Progenitor cell of endocrine pancreas (in vitro differentiated cells): ENCODE measurements at regions not wholly inside any gene's neighbourhood (a gene's known extent, or its start where the extent isn't known, plus 50 kb on each side); places are given as distances from the start of the nearest gene placed in this dataset.
"Not testable (repeated sequence)": the region's sequence is repeated elsewhere in the genome, so short reads cannot be mapped to it uniquely, and the experiment has no call there.

Experiments
- DNase-seq: peaks from one replicate; pipeline ENCODE4 v3.0.0; 2021; ENCODE audit warnings: low spot score; ENCODE audit not compliant: unreplicated experiment
- H3K27ac Mint-ChIP-seq: 2 replicates; pipeline ENCODE4 v1.8.0; 2021; ENCODE audit warnings: mild to moderate bottlenecking, moderate library complexity, mixed read lengths
- H3K27me3 Mint-ChIP-seq: 2 replicates; pipeline ENCODE4 v1.8.0; 2021; ENCODE audit warnings: mixed read lengths
- H3K36me3 Mint-ChIP-seq: 2 replicates; pipeline ENCODE4 v1.8.0; 2022; ENCODE audit warnings: mixed read lengths; ENCODE audit not compliant: insufficient read depth
- H3K4me1 Mint-ChIP-seq: 2 replicates; pipeline ENCODE4 v1.8.0; 2021; ENCODE audit warnings: low read depth, mixed read lengths
- H3K4me3 Mint-ChIP-seq: 2 replicates; pipeline ENCODE4 v1.8.0; 2021; ENCODE audit warnings: low read depth, mild to moderate bottlenecking, moderate library complexity, mixed read lengths
- H3K9me3 Mint-ChIP-seq: 2 replicates; pipeline ENCODE4 v1.8.0; 2021; ENCODE audit warnings: low read depth, mixed read lengths
- CTCF ChIP-seq: fragments of 200-600 bp; sonication (generic); IDR thresholded peaks from one replicate; pipeline ENCODE4 v1.5.0; 2021; ENCODE audit warnings: antibody characterized with exemption, mild to moderate bottlenecking; ENCODE audit not compliant: unreplicated experiment

- no peak overlapping the region for H3K4me3 Mint-ChIP-seq
- H3K36me3 Mint-ChIP-seq: no peaks in the 10 kb centered on the region
- no peak for TF ChIP-seq CTCF
- H3K9me3 Mint-ChIP-seq: peaks cover 3% of the 10 kb centered on the region
- no peaks in the 10 kb centered on the region for H3K4me1 Mint-ChIP-seq
- H3K27me3 Mint-ChIP-seq: no peaks in the 10 kb centered on the region
- no peak for DNase-seq
- H3K27ac Mint-ChIP-seq: no peak overlapping the region
Measured at GRCh38 chr14:47919334-47919846, 244.0 kb upstream of the MDGA2 start.

GRCh38 chr14:47917344-47917954 lies 242.0 kb upstream of the MDGA2 start:
- no peak overlapping the region for H3K27ac Mint-ChIP-seq
- TF ChIP-seq CTCF: peak; percentile 77
- H3K27me3 Mint-ChIP-seq: no peaks in the 10 kb centered on the region
- H3K9me3 Mint-ChIP-seq: no peaks in the 10 kb centered on the region
- no peaks in the 10 kb centered on the region for H3K36me3 Mint-ChIP-seq
- no peak overlapping the region for H3K4me3 Mint-ChIP-seq
- DNase-seq: peak; percentile 20
- H3K4me1 Mint-ChIP-seq: no peaks in the 10 kb centered on the region

GRCh38 chr14:47901141-47901540 lies 225.7 kb upstream of the MDGA2 start:
- H3K36me3 Mint-ChIP-seq, H3K27me3 Mint-ChIP-seq, H3K9me3 Mint-ChIP-seq, DNase-seq, H3K4me1 Mint-ChIP-seq: not testable (repeated sequence)
- Mint-ChIP-seq H3K4me3 (peak overlapping the region; percentile 92), H3K27ac (peak overlapping the region; percentile 99)

GRCh38 chr14:47899685-47900084 lies 224.3 kb upstream of the MDGA2 start:
- Mint-ChIP-seq H3K9me3 (peaks cover 5% of the 10 kb centered on the region), H3K27me3 (no peaks in the 10 kb centered on the region), H3K4me3 (no peak overlapping the region), H3K36me3 (peaks cover 1% of the 10 kb centered on the region), H3K4me1 (peaks cover 4% of the 10 kb centered on the region), H3K27ac (no peak overlapping the region)
- no peak for DNase-seq
- no peak for TF ChIP-seq CTCF

GRCh38 chr14:47874350-47874749 lies 198.9 kb upstream of the MDGA2 start:
- Mint-ChIP-seq H3K27ac (no peak overlapping the region), H3K9me3 (peaks cover 4% of the 10 kb centered on the region), H3K4me1 (no peaks in the 10 kb centered on the region), H3K27me3 (no peaks in the 10 kb centered on the region), H3K36me3 (peaks cover 1% of the 10 kb centered on the region), H3K4me3 (no peak overlapping the region)
- no peak for DNase-seq
- TF ChIP-seq CTCF: no peak

- H3K4me3 Mint-ChIP-seq: no peak overlapping the region
- H3K36me3 Mint-ChIP-seq: no peaks in the 10 kb centered on the region
- no peaks in the 10 kb centered on the region for H3K9me3 Mint-ChIP-seq
- TF ChIP-seq CTCF: no peak
- no peaks in the 10 kb centered on the region for H3K4me1 Mint-ChIP-seq
- no peak overlapping the region for H3K27ac Mint-ChIP-seq
- no peak for DNase-seq
- H3K27me3 Mint-ChIP-seq: no peaks in the 10 kb centered on the region
Measured at GRCh38 chr14:47872588-47872987, 197.2 kb upstream of the MDGA2 start.
